GM23248 (cell line): ENCODE measurements at regions not wholly inside any gene's neighbourhood (a gene's known extent, or its start where the extent isn't known, plus 50 kb on each side); places are given as distances from the start of the nearest gene placed in this dataset.

Experiments used
- DNase-seq: peaks from one replicate; pipeline ENCODE4 v3.0.0-alpha.2; 2015
- H2AFZ ChIP-seq: fragments of 200-600 bp; sonication (generic); 2 replicates; pipeline ENCODE4 v1.6.1; 2016; ENCODE audit warnings: antibody characterized with exemption
- H3F3A ChIP-seq: fragments of 200-600 bp; sonication (generic); 2 replicates; pipeline ENCODE4 v1.6.1; 2016; ENCODE audit warnings: mild to moderate bottlenecking, antibody characterized with exemption, mixed run types; ENCODE audit not compliant: insufficient read depth
- H3K27ac ChIP-seq: fragments of 200-600 bp; sonication (generic); 2 replicates; pipeline ENCODE4 v1.5.1; 2016; ENCODE audit warnings: mild to moderate bottlenecking
- H3K27me3 ChIP-seq: fragments of 200-600 bp; sonication (generic); replicated peaks from 2 replicates; pipeline ENCODE4 v1.6.1; 2016; ENCODE audit warnings: mild to moderate bottlenecking; ENCODE audit not compliant: insufficient read depth
- H3K36me3 ChIP-seq: fragments of 200-600 bp; sonication (generic); 2 replicates; pipeline ENCODE4 v1.6.1; 2016; ENCODE audit warnings: low read depth, mild to moderate bottlenecking
- H3K4me1 ChIP-seq: fragments of 200-600 bp; sonication (generic); 2 replicates; pipeline ENCODE4 v1.6.1; 2016; ENCODE audit warnings: mild to moderate bottlenecking; ENCODE audit not compliant: insufficient read depth
- H3K4me2 ChIP-seq: fragments of 200-600 bp; sonication (generic); one replicate; pipeline ENCODE4 v1.6.1; 2016; ENCODE audit warnings: mild to moderate bottlenecking; ENCODE audit not compliant: unreplicated experiment
- H3K4me3 ChIP-seq: fragments of 200-600 bp; sonication (generic); 2 replicates; pipeline ENCODE4 v1.5.1; 2016; ENCODE audit warnings: mild to moderate bottlenecking
- H3K79me2 ChIP-seq: fragments of 200-600 bp; sonication (generic); 2 replicates; pipeline ENCODE4 v1.6.1; 2016; ENCODE audit warnings: mild to moderate bottlenecking; ENCODE audit not compliant: insufficient read depth
- H3K9ac ChIP-seq: fragments of 200-600 bp; sonication (generic); 2 replicates; pipeline ENCODE4 v1.6.1; 2016; ENCODE audit warnings: mild to moderate bottlenecking
- H3K9me2 ChIP-seq: fragments of 200-600 bp; sonication (generic); 2 replicates; pipeline ENCODE4 v1.6.1; 2016; ENCODE audit warnings: mixed run types, mild to moderate bottlenecking, moderate library complexity; ENCODE audit not compliant: insufficient read depth
- H3K9me3 ChIP-seq: fragments of 200-600 bp; sonication (generic); one replicate; pipeline ENCODE4 v1.6.1; 2017; ENCODE audit warnings: low read depth
- H4K20me1 ChIP-seq: fragments of 200-600 bp; sonication (generic); 2 replicates; pipeline ENCODE4 v1.6.0; 2016; ENCODE audit not compliant: insufficient read depth
- EZH2 ChIP-seq: fragments of 200-600 bp; sonication (generic); IDR thresholded peaks from 2 replicates; pipeline ENCODE4 v1.6.1; 2018; ENCODE audit warnings: antibody characterized with exemption, mild to moderate bottlenecking; ENCODE audit not compliant: insufficient read depth, poor library complexity, severe bottlenecking
- EZH2phosphoT487 ChIP-seq: fragments of 200-600 bp; sonication (generic); IDR thresholded peaks from 2 replicates; pipeline ENCODE4 v1.6.1; 2018; ENCODE audit warnings: antibody characterized with exemption, moderate library complexity, mild to moderate bottlenecking, low read depth; ENCODE audit not compliant: insufficient read depth
- WGBS, 2 experiments: methylation state at CpG; one replicate each; pipeline ENCODE4 v1.1.6; 2015 to 2017; ENCODE audit warnings: low lambda C conversion rate in 2 of 2, low coverage in 1 of 2; ENCODE audit errors: missing lambda C conversion rate in 2 of 2; 5-methylcytosine and 5-hydroxymethylcytosine counted together
- in situ Hi-C: fragments of 300-500 bp; cut with MboI; formaldehyde crosslinking; loops from 2 replicates; pipeline ENCODE4 v1.15.0; 2020

- peaks cover 7% of the 10 kb centered on the region; the same call in 1 of the 2 replicates for H3F3A ChIP-seq
- no peaks in the 10 kb centered on the region for H4K20me1 ChIP-seq
- H3K36me3 ChIP-seq: no peaks in the 10 kb centered on the region
- H3K27ac ChIP-seq: no peak overlapping the region
- H3K9ac ChIP-seq: no peak overlapping the region
- no peaks in the 10 kb centered on the region for H3K27me3 ChIP-seq
- H3K79me2 ChIP-seq: no peaks in the 10 kb centered on the region
- DNase-seq: peak; percentile 63
- 0 out of 2 replicates have a peak overlapping the region, but pooled peaks have one; percentile 3 for H2AFZ ChIP-seq
- TF ChIP-seq EZH2 (no peak), EZH2phosphoT487 (no peak)
- 93 to 100% methylated on average over 1 of the region's 1 CpG for WGBS, 2 experiments
- H3K4me3 ChIP-seq: no peak overlapping the region
- in situ Hi-C loops: no loop called here
- H3K9me2 ChIP-seq: no peaks in the 10 kb centered on the region
- no peaks in the 10 kb centered on the region for H3K9me3 ChIP-seq
- peaks cover 8% of the 10 kb centered on the region for H3K4me1 ChIP-seq
- H3K4me2 ChIP-seq: no peak overlapping the region
Observed at GRCh38 chr7:42858570-42858969, 53.3 kb downstream of the C7orf25 start.

- no peaks in the 10 kb centered on the region for H3K36me3 ChIP-seq
- no peaks in the 10 kb centered on the region; the same call in 1 of the 2 replicates for H3K27me3 ChIP-seq
- in situ Hi-C loops: no loop called here
- no peak for TF ChIP-seq EZH2
- no peak for TF ChIP-seq EZH2phosphoT487
- H2AFZ ChIP-seq: peak overlapping the region; percentile 97
- no peaks in the 10 kb centered on the region for H3K9me3 ChIP-seq
- H3K4me2 ChIP-seq: peak overlapping the region; percentile 91
- H4K20me1 ChIP-seq: no peaks in the 10 kb centered on the region
- H3K4me3 ChIP-seq: peak overlapping the region; percentile 85
- H3K79me2 ChIP-seq: no peaks in the 10 kb centered on the region
- no peak overlapping the region for H3K27ac ChIP-seq
- peak; percentile 32 for DNase-seq
- H3K9me2 ChIP-seq: no peaks in the 10 kb centered on the region
- 37 to 39% methylated on average over 19 of the region's 19 CpGs for WGBS, 2 experiments
- peak overlapping the region; percentile 61 for H3K9ac ChIP-seq
- H3K4me1 ChIP-seq: peaks cover 8% of the 10 kb centered on the region
- H3F3A ChIP-seq: peaks cover 7% of the 10 kb centered on the region; the same call in 1 of the 2 replicates
Observed at GRCh38 chr7:42856605-42856987, 55.3 kb downstream of the C7orf25 start.

GRCh38 chr7:42854571-42855118, 57.2 kb downstream of the C7orf25 start:
- Histone ChIP-seq H3K79me2 (no peaks in the 10 kb centered on the region), H3K4me3 (no peak overlapping the region), H3K36me3 (no peaks in the 10 kb centered on the region), H3K27me3 (no peaks in the 10 kb centered on the region; the same call in 1 of the 2 replicates), H4K20me1 (no peaks in the 10 kb centered on the region), H3K4me1 (peaks cover 8% of the 10 kb centered on the region), H3K9me3 (no peaks in the 10 kb centered on the region), H2AFZ (no peak overlapping the region), H3F3A (peaks cover 7% of the 10 kb centered on the region; the same call in 1 of the 2 replicates), H3K4me2 (no peak overlapping the region), H3K9ac (no peak overlapping the region), H3K27ac (no peak overlapping the region), H3K9me2 (no peaks in the 10 kb centered on the region)
- 91% methylated on average over 11 of the region's 11 CpGs for WGBS, 2 experiments
- in situ Hi-C loops: no loop called here
- DNase-seq: no peak
- TF ChIP-seq EZH2 (no peak), EZH2phosphoT487 (no peak)

- in situ Hi-C loops: no loop called here
- no peaks in the 10 kb centered on the region; the same call in 1 of the 2 replicates for H3K27me3 ChIP-seq
- no peak for DNase-seq
- no peak overlapping the region for H3K4me2 ChIP-seq
- H3K36me3 ChIP-seq: no peaks in the 10 kb centered on the region
- WGBS, 2 experiments: 68 to 79% methylated on average over 4 of the region's 4 CpGs
- H3K4me3 ChIP-seq: no peak overlapping the region
- H4K20me1 ChIP-seq: no peaks in the 10 kb centered on the region
- no peak overlapping the region for H3K9ac ChIP-seq
- H3F3A ChIP-seq: no peaks in the 10 kb centered on the region
- TF ChIP-seq EZH2 (no peak), EZH2phosphoT487 (no peak)
- no peak overlapping the region for H3K27ac ChIP-seq
- H3K9me3 ChIP-seq: no peaks in the 10 kb centered on the region
- no peaks in the 10 kb centered on the region for H3K4me1 ChIP-seq
- H3K9me2 ChIP-seq: no peaks in the 10 kb centered on the region
- no peaks in the 10 kb centered on the region for H3K79me2 ChIP-seq
- no peak overlapping the region for H2AFZ ChIP-seq
Observed at GRCh38 chr7:42852531-42852930, 59.3 kb downstream of the C7orf25 start.
